K562 (cell line): ENCODE measurements at regions not wholly inside any gene's neighbourhood (a gene's known extent, or its start where the extent isn't known, plus 50 kb on each side); places are given as distances from the start of the nearest gene placed in this dataset.

Source experiments
- ATAC-seq: fragments of 200-7000 bp; cut with Tn5 transposase; 3 replicates; pipeline ENCODE4 v1.9.1; 2020; ENCODE audit warnings: moderate library complexity
- BruUV-seq: library from RNA; stranded (reverse); fragments of 400-500 nt; replicated peaks from 2 replicates; lab custom pipeline; 2021; lab: Mats Ljungman, UMichigan
- CTCF ChIA-PET: fragments of 300-600 bp; formaldehyde crosslinking; extraction: SDS; loops from one replicate; lab custom pipeline; 2021; ENCODE audit warnings: low intra/inter-chr PET ratio; lab: Yijun Ruan, JAX
- POLR2A ChIA-PET: fragments of 300-600, 350-650 bp; sonication (Branson Sonifier 250); formaldehyde crosslinking; extraction: SDS; loops from one replicate; lab custom pipeline; 2021; ENCODE audit warnings: antibody characterized with exemption, inconsistent platforms; lab: Yijun Ruan, JAX
- DNase-seq, 4 experiments: peaks; one replicate each; pipeline versions ENCODE4 v3.0.0 to v3.0.0-alpha.2; 2011 to 2018; ENCODE audit warnings: low spot score in 3 of 4, mixed read lengths in 3 of 4; ENCODE audit errors: extremely low read depth in 1 of 4
- FAIRE-seq: peaks from 2 replicates; lab custom pipeline; 2011; peaks lifted over from hg19 to GRCh38; lab: Jason Lieb, UNC
- H2AFZ ChIP-seq: 2 replicates; pipeline ENCODE4 v1.6.0; 2011; ENCODE audit warnings: low read depth, low read length, control low read depth, inconsistent platforms
- H3K27ac ChIP-seq: fragments of 200-600 bp; 3 replicates; pipeline ENCODE4 v1.8.0; 2011; ENCODE audit warnings: low read depth, mild to moderate bottlenecking, control low read depth, inconsistent platforms, low read length, moderate library complexity, mixed read lengths; ENCODE audit errors: extremely low read depth
- H3K27me3 ChIP-seq, 2 experiments: fragments of 300-600 bp in 1 of 2; 2 replicates in 1 of 2; 3 replicates in 1 of 2; pipeline versions ENCODE4 v1.6.0 to v1.8.0; 2011; ENCODE audit warnings: inconsistent platforms in 2 of 2, low read length in 2 of 2, mild to moderate bottlenecking in 1 of 2, mixed read lengths in 1 of 2, moderate library complexity in 1 of 2; ENCODE audit not compliant: control insufficient read depth in 2 of 2, insufficient read depth in 2 of 2
- H3K36me3 ChIP-seq: fragments of 300-600 bp; 3 replicates; pipeline ENCODE4 v1.8.0; 2011; ENCODE audit warnings: mild to moderate bottlenecking, low read length, inconsistent platforms; ENCODE audit not compliant: control insufficient read depth, insufficient read depth
- H3K4me1 ChIP-seq, 2 experiments: fragments of 200-600 bp in 1 of 2; replicated peaks in 1 of 2; 2 replicates in 1 of 2; 3 replicates in 1 of 2; pipeline versions ENCODE4 v1.5.1 to v1.8.0; 2011; ENCODE audit warnings: inconsistent platforms in 2 of 2, low read length in 2 of 2, mild to moderate bottlenecking in 1 of 2, mixed read lengths in 1 of 2, moderate library complexity in 1 of 2; ENCODE audit not compliant: control insufficient read depth in 2 of 2, insufficient read depth in 2 of 2
- H3K4me2 ChIP-seq: 2 replicates; pipeline ENCODE4 v1.6.1; 2011; ENCODE audit warnings: low read length, control low read depth, inconsistent platforms, mixed read lengths; ENCODE audit not compliant: insufficient read depth
- H3K4me3 ChIP-seq: fragments of 200-600 bp; sonication (generic), shearing (Covaris generic); 2 replicates; pipeline ENCODE4 v1.5.1; 2016; ENCODE audit warnings: control low read depth, inconsistent platforms
- H3K79me2 ChIP-seq: fragments of 200-600 bp; 3 replicates; pipeline ENCODE4 v1.8.0; 2011; ENCODE audit warnings: low read length, inconsistent platforms; ENCODE audit not compliant: control insufficient read depth, insufficient read depth
- H3K9ac ChIP-seq, 2 experiments: 2 replicates each; pipeline versions ENCODE4 v1.6.0 to v1.6.1; 2011; ENCODE audit warnings: low read depth in 2 of 2, low read length in 2 of 2, control low read depth in 1 of 2, inconsistent platforms in 1 of 2, mild to moderate bottlenecking in 1 of 2, mixed read lengths in 1 of 2; ENCODE audit not compliant: insufficient read depth in 1 of 2
- H3K9me1 ChIP-seq: one replicate; pipeline ENCODE4 v1.6.0; 2011; ENCODE audit warnings: inconsistent platforms, mild to moderate bottlenecking, low read length, moderate library complexity; ENCODE audit not compliant: control insufficient read depth, insufficient read depth
- H3K9me3 ChIP-seq: replicated peaks from 2 replicates; pipeline ENCODE4 v1.5.1; 2011; ENCODE audit warnings: low read depth, low read length, inconsistent platforms; ENCODE audit not compliant: control insufficient read depth, insufficient read depth
- H4K20me1 ChIP-seq: replicated peaks from 2 replicates; pipeline ENCODE4 v1.6.1; 2011; ENCODE audit warnings: low read length, inconsistent platforms, mixed read lengths; ENCODE audit not compliant: control insufficient read depth, insufficient read depth
- ARHGAP35 ChIP-seq: fragments of 450-650 bp; IDR thresholded peaks from 2 replicates; pipeline ENCODE4 v1.6.1; 2018; ENCODE audit not compliant: partially characterized antibody
- EP300 ChIP-seq: IDR thresholded peaks from 2 replicates; pipeline ENCODE4 v1.6.1; 2012; ENCODE audit warnings: low read length, improper control_type of control experiment
- FOXP1 ChIP-seq: sonication (generic); formaldehyde crosslinking; IDR thresholded peaks from 2 replicates; pipeline ENCODE4 v1.8.0; 2022; ENCODE audit warnings: mild to moderate bottlenecking, missing genetic modification reagents
- ILK ChIP-seq: fragments of 450-650 bp; IDR thresholded peaks from 2 replicates; pipeline ENCODE4 v1.6.1; 2016; ENCODE audit warnings: missing genetic modification characterization, low read depth, mild to moderate bottlenecking, missing compliant biosample characterization, moderate library complexity, borderline replicate concordance
- POLR3G ChIP-seq: IDR thresholded peaks from 2 replicates; pipeline ENCODE4 v1.6.1; 2011; ENCODE audit not compliant: insufficient read length, insufficient replicate concordance; ENCODE audit errors: extremely low read depth
- SREBF1 ChIP-seq: fragments of 150-350 bp; IDR thresholded peaks from 2 replicates; pipeline ENCODE4 v1.6.1; 2014; ENCODE audit warnings: antibody characterized with exemption, low read depth, low read length, borderline replicate concordance
- WGBS: fragments of 100-300 bp; shearing (Covaris generic); methylation state at CpG from one replicate; pipeline ENCODE4 v1.1.6; 2016; ENCODE audit warnings: low coverage, mixed read lengths; ENCODE audit not compliant: insufficient coverage; ENCODE audit errors: missing lambda C conversion rate; 5-methylcytosine and 5-hydroxymethylcytosine counted together
- in situ Hi-C: fragments of 300-500 bp; cut with MboI; formaldehyde crosslinking; loops from 4 replicates; pipeline ENCODE4 v1.15.0; 2018; ENCODE audit warnings: inconsistent platforms, mixed read lengths
- intact Hi-C: fragments of 100-400 bp; cut with micrococcal nuclease; formaldehyde crosslinking; loops from 2 replicates; pipeline ENCODE4 v1.14.2; 2022
- TF ChIP-seq, protein P1 (sequence below): fragments of 200-800 bp; sonication (Bioruptor generic); IDR thresholded peaks from 2 replicates; pipeline ENCODE4 v1.6.1; 2016; ENCODE audit warnings: missing genetic modification characterization, missing compliant biosample characterization

DNA sequence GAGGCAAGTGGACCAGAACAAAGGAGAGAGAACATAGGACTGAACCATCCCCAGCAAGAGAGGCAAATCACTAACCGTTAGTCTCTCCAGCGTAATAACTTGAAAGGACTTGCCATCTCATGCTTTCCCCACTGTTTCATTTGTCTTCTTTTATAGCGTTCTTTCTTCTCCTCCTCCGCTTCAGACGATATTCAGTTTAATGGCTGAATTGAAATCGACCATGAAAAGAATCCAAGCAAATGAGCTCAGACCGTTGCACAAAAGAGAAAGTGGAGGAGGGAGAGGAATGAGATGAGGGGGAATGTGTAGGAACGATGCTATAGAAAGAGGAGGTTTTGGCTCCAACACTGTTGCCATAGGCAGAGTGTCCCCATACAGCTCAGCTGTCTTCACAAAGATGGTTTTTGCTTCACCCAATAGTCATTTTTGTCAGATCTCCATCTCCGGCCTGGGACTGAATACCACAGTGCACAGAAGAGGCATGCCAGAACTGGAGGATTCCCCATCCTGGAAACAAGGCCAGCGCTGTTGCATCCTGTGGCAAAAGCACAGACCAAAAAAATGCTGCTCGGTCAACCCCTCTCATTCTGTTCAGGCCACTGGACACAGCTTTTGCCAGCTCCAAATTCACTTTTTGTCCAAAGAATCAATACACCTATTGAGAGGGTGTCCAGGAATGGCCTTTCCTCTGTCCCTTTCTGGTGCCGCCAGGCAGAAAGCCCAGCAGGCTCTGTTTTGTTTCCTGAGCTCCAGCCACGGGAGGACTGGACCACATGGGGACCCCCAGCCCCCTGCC, 176.1 kb downstream of the ID4 start:
- no peaks in the 10 kb centered on the region for H3K36me3 ChIP-seq
- no peak overlapping the region for H3K4me2 ChIP-seq
- no peak overlapping the region for H3K27ac ChIP-seq
- CTCF ChIA-PET = no interaction called here
- H3K4me3 ChIP-seq = no peak overlapping the region
- peaks cover 9 to 18% of the 10 kb centered on the region in 2 experiments; a peak in 4 of 5 replicates for H3K27me3 ChIP-seq
- no peaks in the 10 kb centered on the region for H3K9me1 ChIP-seq
- in situ Hi-C loops (no loop called here), intact Hi-C loops (no loop called here)
- WGBS = 2% methylated on average over 13 of the region's 13 CpGs
- no peak overlapping the region for H3K9ac ChIP-seq
- DNase-seq (no peak), ATAC-seq (no peak; the same call in 2 of the 3 replicates), FAIRE-seq (no peak)
- POLR2A ChIA-PET = interaction anchor here (0.6 kb wide), 1 partner anchor 137 kb away, joined by 4 read pairs; no protein-coding TSS in a partner anchor
- no peak overlapping the region for H2AFZ ChIP-seq
- no peaks in the 10 kb centered on the region for H4K20me1 ChIP-seq
- peaks cover 0 to under 1% of the 10 kb centered on the region in 2 experiments; a peak in 2 of 5 replicates for H3K4me1 ChIP-seq
- no TSS peak for BruUV-seq
- TF ChIP-seq EP300 (no peak), POLR3G (no peak), ARHGAP35 (no peak), FOXP1 (CRISPR knock-in tag) (no peak), ILK (no peak), SREBF1 (no peak)
- TF ChIP-seq, protein P1, sequence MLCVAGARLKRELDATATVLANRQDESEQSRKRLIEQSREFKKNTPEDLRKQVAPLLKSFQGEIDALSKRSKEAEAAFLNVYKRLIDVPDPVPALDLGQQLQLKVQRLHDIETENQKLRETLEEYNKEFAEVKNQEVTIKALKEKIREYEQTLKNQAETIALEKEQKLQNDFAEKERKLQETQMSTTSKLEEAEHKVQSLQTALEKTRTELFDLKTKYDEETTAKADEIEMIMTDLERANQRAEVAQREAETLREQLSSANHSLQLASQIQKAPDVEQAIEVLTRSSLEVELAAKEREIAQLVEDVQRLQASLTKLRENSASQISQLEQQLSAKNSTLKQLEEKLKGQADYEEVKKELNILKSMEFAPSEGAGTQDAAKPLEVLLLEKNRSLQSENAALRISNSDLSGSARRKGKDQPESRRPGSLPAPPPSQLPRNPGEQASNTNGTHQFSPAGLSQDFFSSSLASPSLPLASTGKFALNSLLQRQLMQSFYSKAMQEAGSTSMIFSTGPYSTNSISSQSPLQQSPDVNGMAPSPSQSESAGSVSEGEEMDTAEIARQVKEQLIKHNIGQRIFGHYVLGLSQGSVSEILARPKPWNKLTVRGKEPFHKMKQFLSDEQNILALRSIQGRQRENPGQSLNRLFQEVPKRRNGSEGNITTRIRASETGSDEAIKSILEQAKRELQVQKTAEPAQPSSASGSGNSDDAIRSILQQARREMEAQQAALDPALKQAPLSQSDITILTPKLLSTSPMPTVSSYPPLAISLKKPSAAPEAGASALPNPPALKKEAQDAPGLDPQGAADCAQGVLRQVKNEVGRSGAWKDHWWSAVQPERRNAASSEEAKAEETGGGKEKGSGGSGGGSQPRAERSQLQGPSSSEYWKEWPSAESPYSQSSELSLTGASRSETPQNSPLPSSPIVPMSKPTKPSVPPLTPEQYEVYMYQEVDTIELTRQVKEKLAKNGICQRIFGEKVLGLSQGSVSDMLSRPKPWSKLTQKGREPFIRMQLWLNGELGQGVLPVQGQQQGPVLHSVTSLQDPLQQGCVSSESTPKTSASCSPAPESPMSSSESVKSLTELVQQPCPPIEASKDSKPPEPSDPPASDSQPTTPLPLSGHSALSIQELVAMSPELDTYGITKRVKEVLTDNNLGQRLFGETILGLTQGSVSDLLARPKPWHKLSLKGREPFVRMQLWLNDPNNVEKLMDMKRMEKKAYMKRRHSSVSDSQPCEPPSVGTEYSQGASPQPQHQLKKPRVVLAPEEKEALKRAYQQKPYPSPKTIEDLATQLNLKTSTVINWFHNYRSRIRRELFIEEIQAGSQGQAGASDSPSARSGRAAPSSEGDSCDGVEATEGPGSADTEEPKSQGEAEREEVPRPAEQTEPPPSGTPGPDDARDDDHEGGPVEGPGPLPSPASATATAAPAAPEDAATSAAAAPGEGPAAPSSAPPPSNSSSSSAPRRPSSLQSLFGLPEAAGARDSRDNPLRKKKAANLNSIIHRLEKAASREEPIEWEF = no peak
- no peaks in the 10 kb centered on the region for H3K79me2 ChIP-seq
- H3K9me3 ChIP-seq = no peaks in the 10 kb centered on the region; the same call in 1 of the 2 replicates
